ENCODE measurements at regions not wholly inside any gene's neighbourhood (a gene's known extent, or its start where the extent isn't known, plus 50 kb on each side); places are given as distances from the start of the nearest gene placed in this dataset.

DNA sequence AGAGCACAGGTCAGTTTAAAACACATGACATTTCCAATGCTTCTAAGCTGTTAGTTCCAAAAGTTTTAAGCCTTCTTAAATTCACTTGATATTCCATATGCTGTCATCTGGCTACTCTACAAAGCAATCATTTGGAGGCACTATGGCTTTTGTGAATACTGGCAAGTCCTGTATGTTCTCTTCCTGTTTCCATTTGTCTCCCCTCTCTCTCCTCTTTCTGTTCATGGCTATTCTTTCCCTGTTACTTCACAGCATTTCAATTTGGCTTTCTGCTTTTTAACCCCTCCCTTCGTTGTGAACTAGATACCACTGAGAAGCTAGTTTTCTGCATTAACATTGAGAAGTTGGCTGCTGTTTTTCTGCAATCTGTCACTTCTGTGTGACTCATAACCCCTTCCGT, 1337.2 kb upstream of the CELF4 start:
- H3K18ac ChIP-seq (ENCODE audit: extremely low read depth, low read length), result no peak overlapping the region
- 91% methylated on average over 2 of the region's 2 CpGs; no CpG with 5 or more reads in 1 of the 2 experiments for WGBS, 2 experiments (ENCODE audit: extremely low coverage in 1 of 2, insufficient coverage in 1 of 2, insufficient read length in 1 of 2, insufficient replicate concordance in 2 of 2, low coverage in 1 of 2, low lambda C conversion rate in 2 of 2, missing lambda C conversion rate in 1 of 2)
- no peak overlapping the region for H4K91ac ChIP-seq (replicated peaks; ENCODE audit: insufficient read length, low read length)
- no peak overlapping the region for H3K4ac ChIP-seq (replicated peaks; ENCODE audit: insufficient read length, low read depth, low read length)
- no peak overlapping the region for H3K4me2 ChIP-seq (ENCODE audit: insufficient read depth in 1 of 2, low read depth in 2 of 2, low read length in 2 of 2)
- no peak overlapping the region for H3K9ac ChIP-seq (replicated peaks in 1 of 4; ENCODE audit: extremely low read depth in 1 of 4, low read depth in 3 of 4, low read length in 3 of 4)
- ChIA-PET CTCF (ENCODE audit: partially characterized antibody) (no interaction called here), POLR2A (ENCODE audit: partially characterized antibody) (no interaction called here)
- no peak overlapping the region for H3K56ac ChIP-seq (replicated peaks; ENCODE audit: insufficient read length, low read depth, low read length)
- H3K23ac ChIP-seq (ENCODE audit: insufficient read length), result no peak overlapping the region
- H3K27me3 ChIP-seq (replicated peaks in 1 of 4; ENCODE audit: control insufficient read depth in 3 of 4, extremely low read depth in 1 of 4, insufficient read depth in 3 of 4, low read length in 3 of 4), result peaks cover 0 to 1% (median 0%) of the 10 kb centered on the region in 4 experiments; a peak in 1 of 7 replicates
- H4K5ac ChIP-seq (ENCODE audit: insufficient read length, low read depth, low read length), result no peak overlapping the region
- no peak for FAIRE-seq
- H2BK15ac ChIP-seq (ENCODE audit: low read length), result no peak overlapping the region
- no peaks in the 10 kb centered on the region for H3K36me3 ChIP-seq (ENCODE audit: control insufficient read depth in 2 of 4, insufficient read depth in 4 of 4, low read length in 3 of 4)
- H2AFZ ChIP-seq (ENCODE audit: low read length), result 0 out of 2 replicates have a peak overlapping the region, but pooled peaks have one; percentile 10
- no peak overlapping the region for H2BK12ac ChIP-seq (ENCODE audit: low read depth, low read length)
- no peak overlapping the region for H2BK20ac ChIP-seq (ENCODE audit: low read length)
- H2BK120ac ChIP-seq (replicated peaks; ENCODE audit: low read depth, low read length), result no peak overlapping the region
- no peak overlapping the region for H3K4me3 ChIP-seq (ENCODE audit: extremely low read depth in 1 of 4, insufficient read depth in 2 of 4, low read depth in 3 of 4, low read length in 4 of 4)
- no peaks in the 10 kb centered on the region for H3K9me3 ChIP-seq (ENCODE audit: insufficient read depth in 2 of 2, low read depth in 1 of 2, low read length in 1 of 2)
- no peaks in the 10 kb centered on the region for H3K79me2 ChIP-seq (ENCODE audit: control insufficient read depth in 1 of 2, insufficient read depth in 2 of 2, low read length in 2 of 2)
- no peak overlapping the region for H2BK5ac ChIP-seq (ENCODE audit: low read depth, low read length)
- DNase-seq (ENCODE audit: low read depth in 1 of 2, low spot score in 2 of 2), result no peak
- H3K79me1 ChIP-seq (ENCODE audit: low read depth, low read length), result no peaks in the 10 kb centered on the region
- H2AK5ac ChIP-seq (ENCODE audit: low read depth, low read length), result no peak overlapping the region
- no peak overlapping the region for H3K14ac ChIP-seq (ENCODE audit: insufficient read length)
- H3K4me1 ChIP-seq (replicated peaks in 1 of 4; ENCODE audit: control insufficient read depth in 3 of 4, insufficient read depth in 4 of 4, low read length in 3 of 4), result peaks cover 0 to 3% (median 0%) of the 10 kb centered on the region in 4 experiments; a peak in 1 of 7 replicates
- H4K8ac ChIP-seq (ENCODE audit: extremely low read depth, insufficient read depth, low read length), result no peak overlapping the region
- H3K27ac ChIP-seq (ENCODE audit: low read depth, low read length), result no peak overlapping the region
- no peaks in the 10 kb centered on the region for H3K23me2 ChIP-seq (ENCODE audit: low read depth, low read length)
- H4K20me1 ChIP-seq (replicated peaks in 1 of 2; ENCODE audit: control insufficient read depth in 1 of 2, insufficient read depth in 2 of 2, low read length in 2 of 2), result no peaks in the 10 kb centered on the region
- TF ChIP-seq, protein P1, sequence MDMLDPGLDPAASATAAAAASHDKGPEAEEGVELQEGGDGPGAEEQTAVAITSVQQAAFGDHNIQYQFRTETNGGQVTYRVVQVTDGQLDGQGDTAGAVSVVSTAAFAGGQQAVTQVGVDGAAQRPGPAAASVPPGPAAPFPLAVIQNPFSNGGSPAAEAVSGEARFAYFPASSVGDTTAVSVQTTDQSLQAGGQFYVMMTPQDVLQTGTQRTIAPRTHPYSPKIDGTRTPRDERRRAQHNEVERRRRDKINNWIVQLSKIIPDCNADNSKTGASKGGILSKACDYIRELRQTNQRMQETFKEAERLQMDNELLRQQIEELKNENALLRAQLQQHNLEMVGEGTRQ (IDR thresholded peaks at IDR 0.05; ENCODE audit: low read length), result no peak
- TF ChIP-seq CHD2 (IDR thresholded peaks at IDR 0.05; ENCODE audit: low read length) (no peak), RXRA (IDR thresholded peaks at IDR 0.05; ENCODE audit: insufficient read depth, low read depth, low read length) (no peak), TBP (IDR thresholded peaks at IDR 0.05; ENCODE audit: low read depth, low read length) (no peak), JUN (IDR thresholded peaks at IDR 0.05; ENCODE audit: low read depth, low read length) (no peak), RAD21 (IDR thresholded peaks at IDR 0.05 in 1 of 2, conservative IDR thresholded peaks at IDR 0.05 in 1 of 2; ENCODE audit: low read depth in 2 of 2, low read length in 2 of 2) (no peak), SAP30 (IDR thresholded peaks at IDR 0.05; ENCODE audit: insufficient read depth, insufficient replicate concordance, low read length) (no peak), CEBPB (IDR thresholded peaks at IDR 0.05; ENCODE audit: low read depth, low read length) (no peak), BRCA1 (IDR thresholded peaks at IDR 0.05; ENCODE audit: low read depth, low read length) (no peak), BCL11A (IDR thresholded peaks at IDR 0.05; ENCODE audit: low read depth in 2 of 2, low read length in 2 of 2) (no peak), NRF1 (IDR thresholded peaks at IDR 0.05; ENCODE audit: low read depth, low read length) (no peak), BACH1 (IDR thresholded peaks at IDR 0.05; ENCODE audit: low read length) (no peak), CBX8 (IDR thresholded peaks at IDR 0.05; ENCODE audit: borderline replicate concordance, low read depth, low read length) (no peak), TCF12 (IDR thresholded peaks at IDR 0.05; ENCODE audit: low read depth, low read length) (no peak), TAF7 (optimal IDR thresholded peaks at IDR 0.05; ENCODE audit: borderline replicate concordance, low read depth, low read length) (no peak)

Data from H1 (cell line).